ENCODE measurements at regions not wholly inside any gene's neighbourhood (a gene's known extent, or its start where the extent isn't known, plus 50 kb on each side); places are given as distances from the start of the nearest gene placed in this dataset.

DNA sequence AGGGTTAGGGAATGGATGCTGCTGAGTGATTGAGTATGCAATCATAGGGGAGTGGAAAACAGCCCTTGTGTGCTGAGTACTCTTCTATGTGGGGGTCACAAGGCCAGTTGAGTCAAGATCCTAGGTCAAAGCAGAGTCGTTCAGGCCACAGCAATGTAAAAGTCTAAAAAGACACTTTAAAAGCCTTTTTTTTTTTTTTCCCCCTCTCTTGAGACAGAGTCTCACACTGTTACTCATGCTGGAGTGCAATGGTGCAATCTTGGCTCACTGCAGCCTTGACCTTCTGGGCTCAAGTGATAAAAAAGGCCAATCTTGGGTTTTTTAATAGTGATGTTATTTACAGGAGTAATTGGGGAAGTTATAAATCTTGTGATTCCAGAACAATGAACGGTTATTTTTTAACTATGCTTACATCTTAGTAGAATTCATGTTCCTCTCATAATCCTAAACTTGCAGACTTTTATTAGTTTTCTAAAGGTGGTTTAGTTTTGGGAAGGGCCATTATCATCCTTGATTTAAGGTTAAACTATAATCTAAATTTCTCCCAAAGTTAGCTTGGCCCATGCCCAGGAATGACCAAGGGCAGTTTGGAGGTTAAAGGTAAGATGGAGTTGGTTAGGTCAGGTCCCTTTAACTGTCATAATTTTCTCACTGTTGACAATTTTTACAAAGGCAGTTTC lies 82.2 kb upstream of the BMP2K start:
- TF ChIP-seq, protein P1, sequence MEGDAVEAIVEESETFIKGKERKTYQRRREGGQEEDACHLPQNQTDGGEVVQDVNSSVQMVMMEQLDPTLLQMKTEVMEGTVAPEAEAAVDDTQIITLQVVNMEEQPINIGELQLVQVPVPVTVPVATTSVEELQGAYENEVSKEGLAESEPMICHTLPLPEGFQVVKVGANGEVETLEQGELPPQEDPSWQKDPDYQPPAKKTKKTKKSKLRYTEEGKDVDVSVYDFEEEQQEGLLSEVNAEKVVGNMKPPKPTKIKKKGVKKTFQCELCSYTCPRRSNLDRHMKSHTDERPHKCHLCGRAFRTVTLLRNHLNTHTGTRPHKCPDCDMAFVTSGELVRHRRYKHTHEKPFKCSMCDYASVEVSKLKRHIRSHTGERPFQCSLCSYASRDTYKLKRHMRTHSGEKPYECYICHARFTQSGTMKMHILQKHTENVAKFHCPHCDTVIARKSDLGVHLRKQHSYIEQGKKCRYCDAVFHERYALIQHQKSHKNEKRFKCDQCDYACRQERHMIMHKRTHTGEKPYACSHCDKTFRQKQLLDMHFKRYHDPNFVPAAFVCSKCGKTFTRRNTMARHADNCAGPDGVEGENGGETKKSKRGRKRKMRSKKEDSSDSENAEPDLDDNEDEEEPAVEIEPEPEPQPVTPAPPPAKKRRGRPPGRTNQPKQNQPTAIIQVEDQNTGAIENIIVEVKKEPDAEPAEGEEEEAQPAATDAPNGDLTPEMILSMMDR (IDR thresholded peaks at IDR 0.05 in 4 of 5, conservative IDR thresholded peaks at IDR 0.05 in 1 of 5) = no peak
- no peak for TF ChIP-seq POLR2A (IDR thresholded peaks at IDR 0.05)
